ENCODE measurements at regions not wholly inside any gene's neighbourhood (a gene's known extent, or its start where the extent isn't known, plus 50 kb on each side); places are given as distances from the start of the nearest gene placed in this dataset.

- TF ChIP-seq CTCF (IDR thresholded peaks at IDR 0.05) = no peak
- no peak overlapping the region for H3K27ac ChIP-seq
- H3K4me3 ChIP-seq = no peak overlapping the region
- no peak for DNase-seq (ENCODE audit: low spot score)
Measured at GRCh38 chr21:28311411-28312190, 681.1 kb downstream of the LTN1 start.

- TF ChIP-seq CTCF (IDR thresholded peaks at IDR 0.05) = no peak
- H3K4me3 ChIP-seq = no peak overlapping the region
- H3K27ac ChIP-seq = no peak overlapping the region
- no peak for DNase-seq (ENCODE audit: low spot score)
Measured at GRCh38 chr21:28310711-28311110, 682.0 kb downstream of the LTN1 start.

- H3K27ac ChIP-seq = no peak overlapping the region
- no peak overlapping the region for H3K4me3 ChIP-seq
- no peak for TF ChIP-seq CTCF (IDR thresholded peaks at IDR 0.05)
- DNase-seq (ENCODE audit: low spot score) = no peak
Measured at GRCh38 chr21:28310171-28310685, 682.4 kb downstream of the LTN1 start.

GRCh38 chr21:28309596-28309995 lies 683.1 kb downstream of the LTN1 start:
- no peak for DNase-seq (ENCODE audit: low spot score)
- no peak for TF ChIP-seq CTCF (IDR thresholded peaks at IDR 0.05)
- Histone ChIP-seq H3K4me3 (no peak overlapping the region), H3K27ac (no peak overlapping the region)

- no peak for DNase-seq (ENCODE audit: low spot score)
- Histone ChIP-seq H3K4me3 (no peak overlapping the region), H3K27ac (no peak overlapping the region)
- no peak for TF ChIP-seq CTCF (IDR thresholded peaks at IDR 0.05)
Measured at GRCh38 chr21:28308516-28308915, 684.2 kb downstream of the LTN1 start.

- Histone ChIP-seq H3K27ac (no peak overlapping the region), H3K4me3 (no peak overlapping the region)
- no peak for TF ChIP-seq CTCF (IDR thresholded peaks at IDR 0.05)
- DNase-seq (ENCODE audit: low spot score) = no peak
Measured at GRCh38 chr21:28299946-28300345, 692.7 kb downstream of the LTN1 start.

GRCh38 chr21:28298251-28298672 lies 694.4 kb downstream of the LTN1 start:
- Histone ChIP-seq H3K27ac (no peak overlapping the region), H3K4me3 (no peak overlapping the region)
- no peak for DNase-seq (ENCODE audit: low spot score)
- no peak for TF ChIP-seq CTCF (IDR thresholded peaks at IDR 0.05)

Data from coronary artery (tissue), 2 donors.